MM.1S (cell line): ENCODE measurements at regions not wholly inside any gene's neighbourhood (a gene's known extent, or its start where the extent isn't known, plus 50 kb on each side); places are given as distances from the start of the nearest gene placed in this dataset.

Source experiments
- EZH2 ChIP-seq: fragments of 300-600 bp; sonication (generic); optimal IDR thresholded peaks from 2 replicates; pipeline ENCODE3; 2017; ENCODE audit warnings: low read depth, mild to moderate bottlenecking, antibody characterized with exemption, low read length, mixed read lengths
- TF ChIP-seq, protein P1 (sequence below): fragments of 300-600 bp; sonication (generic); IDR thresholded peaks from 2 replicates; pipeline ENCODE4 v1.5.1; 2016; ENCODE audit warnings: antibody characterized with exemption, low read length, mixed read lengths

DNA sequence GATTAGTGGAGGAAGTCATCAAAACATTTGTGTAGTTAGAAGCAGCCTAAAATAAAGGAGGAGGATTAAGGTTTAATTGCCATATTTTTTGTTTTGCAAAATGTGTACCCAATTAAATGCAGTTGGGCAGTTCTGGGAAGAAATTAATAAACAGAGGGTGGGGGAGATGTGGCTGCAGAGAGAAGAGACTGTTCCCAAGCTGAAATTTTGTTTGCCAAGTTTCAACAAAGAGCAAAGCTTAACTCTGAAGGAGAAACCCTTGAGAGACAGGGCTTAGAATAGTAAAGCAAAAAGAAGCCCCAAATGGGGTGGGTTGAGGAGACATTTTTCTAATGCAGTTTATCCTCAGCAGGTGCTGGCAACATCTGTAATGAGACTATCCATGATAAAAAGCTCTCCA, 298.0 kb upstream of the NRP1 start:
- TF ChIP-seq, protein P1, sequence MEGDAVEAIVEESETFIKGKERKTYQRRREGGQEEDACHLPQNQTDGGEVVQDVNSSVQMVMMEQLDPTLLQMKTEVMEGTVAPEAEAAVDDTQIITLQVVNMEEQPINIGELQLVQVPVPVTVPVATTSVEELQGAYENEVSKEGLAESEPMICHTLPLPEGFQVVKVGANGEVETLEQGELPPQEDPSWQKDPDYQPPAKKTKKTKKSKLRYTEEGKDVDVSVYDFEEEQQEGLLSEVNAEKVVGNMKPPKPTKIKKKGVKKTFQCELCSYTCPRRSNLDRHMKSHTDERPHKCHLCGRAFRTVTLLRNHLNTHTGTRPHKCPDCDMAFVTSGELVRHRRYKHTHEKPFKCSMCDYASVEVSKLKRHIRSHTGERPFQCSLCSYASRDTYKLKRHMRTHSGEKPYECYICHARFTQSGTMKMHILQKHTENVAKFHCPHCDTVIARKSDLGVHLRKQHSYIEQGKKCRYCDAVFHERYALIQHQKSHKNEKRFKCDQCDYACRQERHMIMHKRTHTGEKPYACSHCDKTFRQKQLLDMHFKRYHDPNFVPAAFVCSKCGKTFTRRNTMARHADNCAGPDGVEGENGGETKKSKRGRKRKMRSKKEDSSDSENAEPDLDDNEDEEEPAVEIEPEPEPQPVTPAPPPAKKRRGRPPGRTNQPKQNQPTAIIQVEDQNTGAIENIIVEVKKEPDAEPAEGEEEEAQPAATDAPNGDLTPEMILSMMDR = no peak
- no peak for TF ChIP-seq EZH2
